Stomach smooth muscle (tissue), 2 donors: ENCODE measurements at regions not wholly inside any gene's neighbourhood (a gene's known extent, or its start where the extent isn't known, plus 50 kb on each side); places are given as distances from the start of the nearest gene placed in this dataset.
"Not testable (repeated sequence)": the region's sequence is repeated elsewhere in the genome, so short reads cannot be mapped to it uniquely, and the experiment has no call there.

ENCODE experiments used
- H3K27ac ChIP-seq: one replicate; pipeline ENCODE4 v1.7.0; 2013; ENCODE audit warnings: mild to moderate bottlenecking, low read length, inconsistent platforms
- H3K27me3 ChIP-seq, 2 donors: one replicate each; pipeline ENCODE4 v1.7.0; 2013; ENCODE audit warnings: low read length in 2 of 2; ENCODE audit not compliant: insufficient read depth in 2 of 2, control insufficient read depth in 1 of 2
- H3K36me3 ChIP-seq, 2 donors: one replicate each; pipeline ENCODE4 v1.7.0; 2013; ENCODE audit warnings: low read length in 2 of 2; ENCODE audit not compliant: control insufficient read depth in 2 of 2, insufficient read depth in 2 of 2
- H3K4me1 ChIP-seq: one replicate; pipeline ENCODE4 v1.7.0; 2013; ENCODE audit warnings: low read length; ENCODE audit not compliant: control insufficient read depth, insufficient read depth
- H3K4me3 ChIP-seq, 2 donors: one replicate each; pipeline ENCODE4 v1.7.0; 2013; ENCODE audit warnings: low read length in 2 of 2
- H3K9ac ChIP-seq, 2 donors: one replicate each; pipeline ENCODE4 v1.7.0; 2013; ENCODE audit warnings: low read length in 2 of 2, mild to moderate bottlenecking in 1 of 2
- H3K9me3 ChIP-seq, 2 donors: one replicate each; pipeline ENCODE4 v1.7.0; 2013; ENCODE audit warnings: low read length in 2 of 2; ENCODE audit not compliant: control insufficient read depth in 2 of 2
- donor health status: healthy.
- donor health status: Pancreatic carcinoma.

DNA sequence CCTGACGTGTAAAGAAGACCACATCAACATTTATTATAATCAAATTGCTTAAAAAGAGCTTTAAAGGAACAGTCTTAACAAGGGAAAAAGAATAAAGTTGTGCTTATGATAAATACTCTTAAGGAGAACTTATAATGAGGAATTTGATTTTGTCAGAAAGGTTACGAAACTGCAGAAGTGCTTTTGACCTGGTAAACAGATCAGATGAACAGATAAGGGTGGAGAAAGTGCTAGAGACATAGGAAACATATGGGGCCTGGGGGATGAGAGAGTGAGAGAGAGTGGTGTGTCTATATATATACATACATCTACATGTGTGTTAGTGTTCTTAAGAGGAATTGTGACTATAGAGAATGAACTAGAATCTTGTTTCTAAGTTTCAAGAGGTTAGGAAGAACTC is 186.2 kb upstream of the GJE1 start:
- H3K9me3 ChIP-seq = no peaks in the 10 kb centered on the region
- H3K9ac ChIP-seq = no peak overlapping the region
- no peak overlapping the region for H3K4me3 ChIP-seq
- H3K36me3 ChIP-seq = no peaks in the 10 kb centered on the region
- H3K27me3 ChIP-seq = no peaks in the 10 kb centered on the region
- H3K4me1 ChIP-seq = no peaks in the 10 kb centered on the region
- no peak overlapping the region for H3K27ac ChIP-seq

DNA sequence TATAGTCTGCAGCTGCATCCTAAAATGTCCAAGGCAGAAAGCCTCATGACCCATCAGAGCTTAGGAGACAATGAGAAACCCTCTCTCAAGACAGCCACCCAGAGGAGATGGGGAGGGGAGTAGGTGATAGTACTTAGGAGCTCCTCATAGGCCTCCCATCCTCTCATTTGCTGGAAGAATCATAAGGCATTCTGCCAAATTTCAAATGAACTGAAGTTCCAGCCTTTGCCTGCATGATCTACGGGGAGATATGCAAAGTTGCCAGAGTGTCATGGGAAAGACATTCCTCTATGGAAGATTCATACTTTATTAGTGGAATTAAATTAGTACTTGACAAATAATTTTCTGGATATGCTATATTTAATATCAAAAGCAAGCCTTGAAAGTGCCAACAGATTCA is 194.1 kb upstream of the GJE1 start:
- H3K9ac ChIP-seq = no peak overlapping the region
- no peaks in the 10 kb centered on the region for H3K9me3 ChIP-seq
- H3K4me1 ChIP-seq = no peaks in the 10 kb centered on the region
- H3K4me3 ChIP-seq = no peak overlapping the region
- H3K27ac ChIP-seq = no peak overlapping the region
- no peaks in the 10 kb centered on the region for H3K27me3 ChIP-seq
- H3K36me3 ChIP-seq = no peaks in the 10 kb centered on the region

DNA sequence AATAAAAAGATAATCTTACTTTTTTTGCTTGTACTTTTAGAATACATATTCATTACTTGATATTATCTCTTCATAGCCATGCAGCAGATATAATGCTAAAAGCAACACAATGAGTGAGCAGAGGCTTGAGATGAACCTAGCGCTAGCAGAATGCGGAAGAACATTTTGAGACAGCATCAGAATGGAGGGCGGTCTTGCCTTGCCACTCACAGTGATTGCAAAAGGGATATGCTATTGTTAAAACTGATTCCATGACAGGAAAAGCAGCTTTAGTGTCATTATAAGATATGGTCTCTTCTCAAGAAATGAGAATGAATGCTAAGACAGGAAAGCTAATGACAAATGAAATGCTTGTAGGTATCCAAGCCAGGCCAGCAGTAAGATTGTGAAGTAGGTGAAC is 200.0 kb upstream of the GJE1 start:
- Histone ChIP-seq H3K4me3 (no peak overlapping the region), H3K4me1 (no peaks in the 10 kb centered on the region), H3K9me3 (no peaks in the 10 kb centered on the region), H3K27ac (no peak overlapping the region), H3K27me3 (no peaks in the 10 kb centered on the region), H3K36me3 (no peaks in the 10 kb centered on the region), H3K9ac (no peak overlapping the region)

GRCh38 chr6:141926200-141926900 is 206.4 kb upstream of the GJE1 start:
- not testable (repeated sequence) for H3K4me1 ChIP-seq, H3K27ac ChIP-seq, H3K27me3 ChIP-seq, H3K4me3 ChIP-seq, H3K36me3 ChIP-seq, H3K9ac ChIP-seq, H3K9me3 ChIP-seq

- H3K9ac ChIP-seq = no peak overlapping the region
Observed at GRCh38 chr6:141925001-141925400, 207.7 kb upstream of the GJE1 start.

DNA sequence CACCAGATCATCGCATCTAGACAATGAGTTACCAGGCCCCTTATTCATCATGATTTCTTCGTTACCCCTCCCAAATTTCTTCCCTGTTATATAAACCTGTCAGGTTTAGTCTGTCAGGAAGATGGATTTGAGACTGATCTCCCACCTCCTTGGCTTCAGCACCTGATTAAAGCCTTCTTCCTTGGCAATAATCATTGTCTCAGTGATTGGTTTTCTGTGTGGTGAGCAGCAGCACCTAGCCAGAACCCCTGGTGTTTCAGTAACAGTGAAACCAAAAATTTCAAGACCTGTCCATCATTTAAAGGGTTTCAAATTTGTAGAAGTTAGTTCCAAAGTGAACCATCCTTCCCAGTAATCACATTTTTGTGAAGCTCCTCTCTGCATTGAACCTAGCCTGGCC is 209.8 kb upstream of the GJE1 start:
- no peaks in the 10 kb centered on the region for H3K27me3 ChIP-seq

More at GRCh38 chr6:141925001-141925400, 207.7 kb upstream of the GJE1 start:
- Histone ChIP-seq H3K36me3 (no peaks in the 10 kb centered on the region), H3K4me3 (no peak overlapping the region), H3K4me1 (no peaks in the 10 kb centered on the region), H3K9me3 (no peaks in the 10 kb centered on the region), H3K27ac (no peak overlapping the region), H3K27me3 (no peaks in the 10 kb centered on the region)

GRCh38 chr6:141916682-141917505 is 215.8 kb upstream of the GJE1 start:
- H3K36me3 ChIP-seq, H3K9ac ChIP-seq, H3K9me3 ChIP-seq, H3K4me3 ChIP-seq, H3K27me3 ChIP-seq, H3K27ac ChIP-seq, H3K4me1 ChIP-seq: not testable (repeated sequence)

More for the DNA sequence above, 209.8 kb upstream of the GJE1 start:
- Histone ChIP-seq H3K27ac (no peak overlapping the region), H3K36me3 (no peaks in the 10 kb centered on the region), H3K9me3 (no peaks in the 10 kb centered on the region), H3K4me1 (no peaks in the 10 kb centered on the region), H3K4me3 (no peak overlapping the region), H3K9ac (no peak overlapping the region)

- H3K4me1 ChIP-seq = no peaks in the 10 kb centered on the region
- no peak overlapping the region for H3K27ac ChIP-seq
- H3K9ac ChIP-seq = no peak overlapping the region
- no peaks in the 10 kb centered on the region for H3K36me3 ChIP-seq
- H3K4me3 ChIP-seq = no peak overlapping the region
- H3K9me3 ChIP-seq = no peaks in the 10 kb centered on the region
- no peaks in the 10 kb centered on the region for H3K27me3 ChIP-seq
Observed at GRCh38 chr6:141914646-141915045, 218.1 kb upstream of the GJE1 start.

GRCh38 chr6:141906569-141907080 is 226.1 kb upstream of the GJE1 start:
- H3K9ac ChIP-seq = no peak overlapping the region
- no peak overlapping the region for H3K27ac ChIP-seq
- H3K4me3 ChIP-seq = no peak overlapping the region
- no peaks in the 10 kb centered on the region for H3K27me3 ChIP-seq
- no peaks in the 10 kb centered on the region for H3K36me3 ChIP-seq
- no peaks in the 10 kb centered on the region for H3K9me3 ChIP-seq
- no peaks in the 10 kb centered on the region for H3K4me1 ChIP-seq

GRCh38 chr6:141890661-141891060 is 242.1 kb upstream of the GJE1 start:
- Histone ChIP-seq H3K27ac (no peak overlapping the region), H3K9ac (no peak overlapping the region), H3K9me3 (peaks cover 0 to 6% of the 10 kb centered on the region in 2 donors), H3K36me3 (no peaks in the 10 kb centered on the region), H3K27me3 (no peaks in the 10 kb centered on the region), H3K4me1 (no peaks in the 10 kb centered on the region), H3K4me3 (no peak overlapping the region)

DNA sequence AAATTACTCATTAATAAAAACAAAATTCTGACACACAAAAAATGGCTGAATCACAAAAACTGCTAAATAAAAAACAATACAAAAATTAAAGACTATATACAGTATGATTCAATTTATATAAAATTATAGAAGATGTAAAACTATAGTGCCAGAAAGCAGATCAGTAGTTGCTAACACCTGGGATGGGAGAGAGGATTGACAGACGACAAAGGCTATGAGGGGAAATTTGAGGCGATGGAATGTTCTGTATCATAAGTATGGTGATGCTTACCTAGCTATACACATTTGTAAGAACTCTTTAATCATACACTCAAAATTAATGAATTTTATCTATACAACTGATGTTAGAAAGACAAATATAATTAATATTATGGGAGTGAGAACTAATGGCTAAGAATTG is 247.9 kb upstream of the GJE1 start:
- Histone ChIP-seq H3K27me3 (no peaks in the 10 kb centered on the region), H3K9ac (no peak overlapping the region), H3K27ac (no peak overlapping the region), H3K36me3 (no peaks in the 10 kb centered on the region), H3K4me1 (no peaks in the 10 kb centered on the region), H3K4me3 (no peak overlapping the region), H3K9me3 (peaks cover 3 to 6% of the 10 kb centered on the region in 2 donors)
